ENCODE measurements at regions not wholly inside any gene's neighbourhood (a gene's known extent, or its start where the extent isn't known, plus 50 kb on each side); places are given as distances from the start of the nearest gene placed in this dataset.

DNA sequence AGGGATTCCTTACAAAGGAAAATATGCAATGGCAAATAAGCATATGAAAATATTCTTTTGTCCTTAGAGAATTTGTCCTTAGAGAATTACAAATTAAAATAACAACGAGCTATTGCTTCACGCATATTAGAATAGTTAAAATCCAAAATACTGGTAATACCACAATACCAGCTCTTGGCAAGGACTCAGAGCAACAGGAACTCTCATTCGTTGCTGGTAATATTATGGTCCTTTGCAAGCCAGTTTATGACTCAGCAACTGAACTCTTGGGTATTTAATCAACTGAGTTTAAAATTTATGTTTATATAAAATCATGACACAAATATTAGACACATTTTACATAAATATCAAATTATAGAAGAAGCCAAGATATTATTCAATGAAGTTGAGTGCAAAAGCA lies 1730.4 kb downstream of the SI start:
- Mint-ChIP-seq H3K36me3 (no peaks in the 10 kb centered on the region), H3K27ac (no peak overlapping the region), H3K4me1 (no peaks in the 10 kb centered on the region), H3K9me3 (peaks cover 0 to 3% (median under 1%) of the 10 kb centered on the region in 7 donors), H3K4me3 (no peak overlapping the region), H3K27me3 (ENCODE audit: low read depth in 3 of 3) (no peaks in the 10 kb centered on the region)
- no peaks in the 10 kb centered on the region for H3K4me1 ChIP-seq (ENCODE audit: control insufficient read depth in 1 of 2, insufficient read depth in 2 of 2, low read length in 2 of 2)
- WGBS (ENCODE audit: insufficient coverage) = no CpG with 5 or more reads among the region's 3 CpGs
- no peak overlapping the region for H2AFZ ChIP-seq (ENCODE audit: insufficient read depth, low read depth, low read length, poor library complexity, severe bottlenecking)
- no peaks in the 10 kb centered on the region for H4K20me1 ChIP-seq (ENCODE audit: insufficient read depth, low read length)
- H3K9me3 ChIP-seq (replicated peaks in 1 of 2; ENCODE audit: control insufficient read depth in 1 of 2, insufficient read depth in 1 of 2, low read length in 2 of 2) = peaks cover 0 to 3% of the 10 kb centered on the region in 2 donors
- no peak overlapping the region for H3K9ac ChIP-seq (ENCODE audit: insufficient read depth, low read length, poor library complexity, severe bottlenecking)
- H3K79me2 ChIP-seq (ENCODE audit: insufficient read depth, low read length) = no peaks in the 10 kb centered on the region
- no peaks in the 10 kb centered on the region for H3K36me3 ChIP-seq (replicated peaks in 1 of 2; ENCODE audit: control insufficient read depth in 1 of 2, insufficient read depth in 2 of 2, low read length in 2 of 2)
- no peak overlapping the region for H3K4me3 ChIP-seq (replicated peaks in 1 of 3; ENCODE audit: low read depth in 2 of 3, low read length in 3 of 3)
- intact Hi-C loops (cut with micrococcal nuclease) = no loop called here
- H3K27me3 ChIP-seq (ENCODE audit: control insufficient read depth in 2 of 2, insufficient read depth in 2 of 2, low read length in 2 of 2) = no peaks in the 10 kb centered on the region
- DNase-seq = no peak
- H3K4me2 ChIP-seq (replicated peaks; ENCODE audit: extremely low read depth, low read length, poor library complexity, severe bottlenecking) = no peak overlapping the region
- TF ChIP-seq, protein P1, sequence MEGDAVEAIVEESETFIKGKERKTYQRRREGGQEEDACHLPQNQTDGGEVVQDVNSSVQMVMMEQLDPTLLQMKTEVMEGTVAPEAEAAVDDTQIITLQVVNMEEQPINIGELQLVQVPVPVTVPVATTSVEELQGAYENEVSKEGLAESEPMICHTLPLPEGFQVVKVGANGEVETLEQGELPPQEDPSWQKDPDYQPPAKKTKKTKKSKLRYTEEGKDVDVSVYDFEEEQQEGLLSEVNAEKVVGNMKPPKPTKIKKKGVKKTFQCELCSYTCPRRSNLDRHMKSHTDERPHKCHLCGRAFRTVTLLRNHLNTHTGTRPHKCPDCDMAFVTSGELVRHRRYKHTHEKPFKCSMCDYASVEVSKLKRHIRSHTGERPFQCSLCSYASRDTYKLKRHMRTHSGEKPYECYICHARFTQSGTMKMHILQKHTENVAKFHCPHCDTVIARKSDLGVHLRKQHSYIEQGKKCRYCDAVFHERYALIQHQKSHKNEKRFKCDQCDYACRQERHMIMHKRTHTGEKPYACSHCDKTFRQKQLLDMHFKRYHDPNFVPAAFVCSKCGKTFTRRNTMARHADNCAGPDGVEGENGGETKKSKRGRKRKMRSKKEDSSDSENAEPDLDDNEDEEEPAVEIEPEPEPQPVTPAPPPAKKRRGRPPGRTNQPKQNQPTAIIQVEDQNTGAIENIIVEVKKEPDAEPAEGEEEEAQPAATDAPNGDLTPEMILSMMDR (IDR thresholded peaks at IDR 0.05) = no peak
- no peak overlapping the region for H3K27ac ChIP-seq (ENCODE audit: low read depth in 1 of 2, low read length in 2 of 2)

DNA sequence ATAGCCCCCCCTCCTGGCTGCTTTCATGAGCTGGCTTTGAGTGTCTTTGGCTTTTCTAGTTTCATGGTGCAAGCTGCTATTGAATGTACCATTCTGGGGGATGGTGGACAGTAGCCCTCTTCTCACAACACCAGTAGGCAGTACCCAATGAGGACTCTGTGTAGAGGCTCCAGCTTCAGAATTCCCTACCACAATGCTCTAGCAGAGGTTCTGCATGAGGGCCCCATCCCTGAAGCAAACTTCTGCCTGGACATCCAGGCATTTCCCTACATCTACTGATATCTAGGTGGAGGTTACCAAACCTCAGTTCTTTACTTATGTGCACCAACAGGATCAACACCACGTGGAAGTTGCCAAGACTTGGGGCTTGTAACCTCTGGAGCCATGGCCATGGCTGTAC lies 1742.9 kb downstream of the SI start:
- H3K4me3 ChIP-seq (replicated peaks in 1 of 3; ENCODE audit: low read depth in 2 of 3, low read length in 3 of 3) = no peak overlapping the region
- no peak overlapping the region for H3K4me2 ChIP-seq (replicated peaks; ENCODE audit: extremely low read depth, low read length, poor library complexity, severe bottlenecking)
- Mint-ChIP-seq H3K27ac (no peak overlapping the region), H3K4me3 (no peak overlapping the region), H3K27me3 (ENCODE audit: low read depth in 3 of 3) (peaks cover 0 to 1% (median 0%) of the 10 kb centered on the region in 3 donors), H3K4me1 (no peaks in the 10 kb centered on the region), H3K9me3 (peaks cover 0 to 12% (median 6%) of the 10 kb centered on the region in 7 donors), H3K36me3 (no peaks in the 10 kb centered on the region)
- H3K79me2 ChIP-seq (ENCODE audit: insufficient read depth, low read length) = no peaks in the 10 kb centered on the region
- DNase-seq = no peak
- no peak overlapping the region for H2AFZ ChIP-seq (ENCODE audit: insufficient read depth, low read depth, low read length, poor library complexity, severe bottlenecking)
- intact Hi-C loops (cut with micrococcal nuclease) = no loop called here
- H3K9ac ChIP-seq (ENCODE audit: insufficient read depth, low read length, poor library complexity, severe bottlenecking) = no peak overlapping the region
- H3K36me3 ChIP-seq (replicated peaks in 1 of 2; ENCODE audit: control insufficient read depth in 1 of 2, insufficient read depth in 2 of 2, low read length in 2 of 2) = no peaks in the 10 kb centered on the region
- H3K27me3 ChIP-seq (ENCODE audit: control insufficient read depth in 2 of 2, insufficient read depth in 2 of 2, low read length in 2 of 2) = no peaks in the 10 kb centered on the region
- H3K27ac ChIP-seq (ENCODE audit: low read depth in 1 of 2, low read length in 2 of 2) = no peak overlapping the region
- H3K4me1 ChIP-seq (ENCODE audit: control insufficient read depth in 1 of 2, insufficient read depth in 2 of 2, low read length in 2 of 2) = no peaks in the 10 kb centered on the region
- TF ChIP-seq, protein P1 (IDR thresholded peaks at IDR 0.05) = no peak
- WGBS (ENCODE audit: insufficient coverage) = 45% methylated on average over 1 of the region's 1 CpG
- H3K9me3 ChIP-seq (replicated peaks in 1 of 2; ENCODE audit: control insufficient read depth in 1 of 2, insufficient read depth in 1 of 2, low read length in 2 of 2) = peaks cover 11 to 12% of the 10 kb centered on the region in 2 donors
- no peaks in the 10 kb centered on the region for H4K20me1 ChIP-seq (ENCODE audit: insufficient read depth, low read length)

All from CD14-positive monocyte (primary cell).